ENCODE measurements at regions not wholly inside any gene's neighbourhood (a gene's known extent, or its start where the extent isn't known, plus 50 kb on each side); places are given as distances from the start of the nearest gene placed in this dataset.
A peak's percentile ranks its signal among the peaks of the same experiment; 100 is the strongest.
"Not testable (repeated sequence)": the region's sequence is repeated elsewhere in the genome, so short reads cannot be mapped to it uniquely, and the experiment has no call there.

DNA sequence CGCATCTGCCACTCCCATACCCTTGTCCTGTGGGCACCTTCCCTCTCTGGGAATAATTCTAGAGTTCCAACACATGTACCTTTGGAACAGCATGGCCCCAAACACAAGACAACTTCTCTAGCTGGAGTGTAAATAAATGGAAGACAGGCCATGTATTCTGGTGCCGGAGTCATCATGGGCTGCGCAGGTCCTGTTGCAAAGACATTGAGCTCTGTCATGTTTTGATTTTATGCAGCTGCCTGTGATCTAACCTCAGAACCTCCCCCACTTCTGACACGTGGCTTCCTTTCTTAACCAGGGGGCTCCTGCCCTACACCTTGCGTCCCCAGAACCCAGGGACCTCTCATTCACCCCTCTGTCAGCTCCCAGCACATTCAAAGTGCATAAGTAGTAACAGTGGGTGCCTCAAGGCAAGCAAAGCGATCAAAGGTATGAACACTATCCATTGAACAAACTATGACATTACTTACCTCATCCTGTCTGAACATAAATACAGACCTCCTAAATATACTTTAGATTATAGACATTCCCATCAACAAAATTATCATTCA lies 219.9 kb downstream of the FGFR2 start:
- peak; percentile 15 for DNase-seq (ENCODE audit: low spot score)

DNA sequence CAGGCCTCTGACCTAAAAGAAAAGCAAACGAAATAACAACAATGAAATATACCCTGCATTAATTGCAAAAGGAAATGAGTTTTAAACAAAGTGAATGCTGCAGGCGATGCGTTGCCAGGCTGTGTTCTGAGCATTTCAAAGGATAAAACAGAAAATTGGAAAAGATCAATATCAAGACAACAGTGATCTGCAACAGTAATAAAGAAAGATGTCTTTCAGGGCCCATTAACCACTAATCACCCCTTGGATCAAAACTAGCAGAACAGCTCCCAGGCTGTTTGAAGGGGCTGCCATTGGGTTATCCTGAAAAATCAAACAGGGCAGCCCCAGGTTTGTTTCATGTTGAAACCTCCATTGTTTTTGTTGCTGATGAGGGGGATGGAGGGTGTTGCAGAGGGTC lies 219.2 kb downstream of the FGFR2 start:
- DNase-seq (ENCODE audit: low spot score) = no peak

DNA sequence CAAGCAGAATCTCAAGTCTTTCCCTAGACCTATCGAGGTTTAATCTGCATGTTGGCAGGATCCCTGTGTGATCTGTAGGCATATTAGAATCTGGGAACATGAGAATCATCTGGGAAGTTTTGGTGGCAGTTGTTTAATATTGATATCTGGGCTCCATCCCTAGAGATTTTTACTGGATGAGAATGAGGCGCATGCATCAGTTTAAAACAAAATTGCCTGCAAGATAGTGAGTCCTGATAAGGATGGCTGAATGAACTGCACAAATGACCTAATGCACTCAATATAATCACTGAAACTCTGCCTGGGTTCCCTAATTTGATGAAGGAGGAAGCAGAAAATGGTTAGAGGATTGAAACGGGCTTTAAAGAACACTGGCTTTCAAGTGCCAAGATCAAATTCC lies 218.0 kb downstream of the FGFR2 start:
- DNase-seq (ENCODE audit: low spot score) = no peak

DNA sequence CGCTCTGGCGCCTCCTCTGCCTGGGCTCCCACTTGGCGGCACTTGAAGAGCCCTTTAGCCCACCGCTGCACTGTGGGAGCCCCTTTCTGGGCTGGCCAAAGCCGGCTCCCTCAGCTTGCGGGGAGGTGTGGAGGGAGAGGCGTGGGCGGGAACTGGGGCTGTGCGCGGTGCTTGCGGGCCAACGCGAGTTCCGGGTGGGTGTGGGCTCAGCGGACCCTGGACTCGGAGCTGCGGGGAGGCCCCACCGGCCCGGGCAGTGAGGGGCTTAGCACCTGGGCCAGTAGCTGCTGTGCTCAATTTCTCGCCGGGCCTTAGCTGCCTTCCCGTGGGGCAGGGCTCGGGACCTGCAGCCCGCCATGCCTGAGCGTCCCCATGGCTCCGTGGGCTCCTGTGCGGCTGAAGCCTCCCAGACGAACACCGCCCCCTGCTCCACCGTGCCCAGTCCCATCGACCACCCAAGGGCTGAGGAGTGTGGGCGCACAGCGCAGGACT lies 216.2 kb downstream of the FGFR2 start:
- not testable (repeated sequence) for DNase-seq (ENCODE audit: low spot score)

GRCh38 chr10:121385136-121385535 lies 213.1 kb downstream of the FGFR2 start:
- no peak for DNase-seq (ENCODE audit: low spot score)

- DNase-seq (ENCODE audit: low spot score) = no peak
Measured at GRCh38 chr10:121392657-121393056, 205.6 kb downstream of the FGFR2 start.

DNA sequence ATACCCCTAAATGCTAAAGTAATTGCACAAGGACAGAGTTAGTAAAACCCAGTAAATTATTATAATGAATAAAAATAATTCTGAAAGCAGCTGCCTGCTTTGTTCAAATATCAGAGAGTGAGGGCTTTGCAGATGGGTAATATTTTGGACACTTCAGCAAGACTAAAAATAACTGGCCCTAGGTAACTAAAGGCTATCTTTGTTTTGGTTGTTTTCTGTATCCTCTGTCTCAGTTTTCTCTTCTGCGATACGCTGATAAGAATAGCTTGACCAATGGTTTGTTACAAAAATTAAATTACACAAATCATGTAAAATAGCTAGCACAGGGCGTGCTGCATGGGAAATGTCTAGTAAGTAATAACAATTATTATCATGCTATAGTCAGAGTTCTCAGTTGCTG lies 204.7 kb downstream of the FGFR2 start:
- no peak for DNase-seq (ENCODE audit: low spot score)

- not testable (repeated sequence) for DNase-seq (ENCODE audit: low spot score)
Measured at GRCh38 chr10:121400507-121400906, 197.7 kb downstream of the FGFR2 start.

DNA sequence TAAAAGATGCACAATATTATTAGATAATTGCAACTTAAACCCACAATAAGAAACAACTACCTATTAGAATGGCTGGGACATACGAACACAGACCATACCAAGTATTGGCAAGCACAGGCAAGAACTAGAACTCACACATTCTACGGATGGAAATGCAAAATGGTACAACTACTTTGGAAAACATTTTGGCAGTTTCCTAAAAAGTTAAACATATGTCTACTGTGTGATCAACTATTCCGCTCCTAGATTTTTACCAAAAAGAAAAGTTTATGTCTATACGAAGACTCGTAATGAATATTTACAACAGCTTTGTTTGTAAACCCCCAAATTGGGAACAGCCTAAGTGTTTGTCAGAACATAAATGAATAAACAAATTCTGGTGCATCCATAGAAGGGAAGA lies 194.7 kb downstream of the FGFR2 start:
- no peak for DNase-seq (ENCODE audit: low spot score)

DNA sequence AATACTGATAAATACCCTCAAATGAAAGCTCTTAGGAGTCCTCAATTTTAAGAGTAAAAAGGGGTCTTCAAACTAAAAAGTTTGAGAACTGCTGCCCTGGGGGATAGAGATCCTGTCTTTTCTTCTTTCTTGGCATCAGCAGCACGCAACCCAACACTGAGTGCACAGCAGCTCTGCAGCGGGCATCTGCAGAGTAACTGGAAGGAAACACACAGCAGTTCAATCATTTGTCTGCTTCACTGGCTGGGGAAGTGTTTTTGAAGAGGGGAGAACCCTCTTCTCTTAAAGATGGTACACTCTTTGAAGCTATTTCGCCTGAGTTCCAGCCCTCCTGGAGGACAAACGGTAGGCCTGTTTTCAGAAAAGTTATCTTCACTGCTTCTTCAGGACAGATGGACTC lies 193.6 kb downstream of the FGFR2 start:
- no peak for DNase-seq (ENCODE audit: low spot score)

DNA sequence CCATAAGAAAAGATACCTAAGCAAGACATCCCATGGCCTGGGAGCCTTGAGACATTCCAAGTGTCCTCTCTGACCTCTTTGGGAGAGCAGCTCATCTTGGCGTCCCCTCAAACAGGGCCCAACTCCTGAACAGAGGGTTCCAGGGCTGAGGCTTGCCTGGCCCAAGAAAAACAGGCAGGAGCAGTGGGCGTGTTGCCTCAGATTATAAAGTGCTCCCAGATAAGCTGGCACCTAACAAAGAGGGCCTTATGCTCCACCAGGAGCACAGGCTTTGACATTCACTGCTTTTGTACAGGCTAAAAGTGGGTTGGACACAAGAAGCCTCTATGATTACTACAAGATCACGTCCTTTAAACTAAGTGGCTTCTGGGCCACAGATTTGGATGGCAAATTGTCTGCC lies 193.1 kb downstream of the FGFR2 start:
- no peak for DNase-seq (ENCODE audit: low spot score)

DNA sequence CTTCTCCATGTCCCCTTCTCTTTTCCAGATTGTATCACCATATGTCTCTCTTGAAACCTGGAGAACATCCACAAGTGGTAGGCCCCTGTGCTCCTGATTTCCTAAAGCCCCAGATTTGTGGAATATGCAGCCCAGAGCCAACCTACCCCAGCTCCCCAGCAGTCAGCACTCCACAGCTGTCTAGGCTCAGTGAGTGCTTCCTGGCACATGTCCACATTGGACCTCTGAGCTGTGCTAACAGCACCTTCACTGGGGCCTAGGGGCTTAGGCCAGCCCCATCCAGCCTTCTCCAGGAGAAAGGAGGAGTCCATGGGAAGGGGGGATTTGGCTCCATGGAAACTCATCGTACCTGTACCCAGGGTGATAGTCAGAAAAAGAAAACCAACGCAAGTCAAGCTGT lies 192.7 kb downstream of the FGFR2 start:
- DNase-seq (ENCODE audit: low spot score) = peak; percentile 32

GRCh38 chr10:121405953-121406352 lies 192.3 kb downstream of the FGFR2 start:
- no peak for DNase-seq (ENCODE audit: low spot score)

DNA sequence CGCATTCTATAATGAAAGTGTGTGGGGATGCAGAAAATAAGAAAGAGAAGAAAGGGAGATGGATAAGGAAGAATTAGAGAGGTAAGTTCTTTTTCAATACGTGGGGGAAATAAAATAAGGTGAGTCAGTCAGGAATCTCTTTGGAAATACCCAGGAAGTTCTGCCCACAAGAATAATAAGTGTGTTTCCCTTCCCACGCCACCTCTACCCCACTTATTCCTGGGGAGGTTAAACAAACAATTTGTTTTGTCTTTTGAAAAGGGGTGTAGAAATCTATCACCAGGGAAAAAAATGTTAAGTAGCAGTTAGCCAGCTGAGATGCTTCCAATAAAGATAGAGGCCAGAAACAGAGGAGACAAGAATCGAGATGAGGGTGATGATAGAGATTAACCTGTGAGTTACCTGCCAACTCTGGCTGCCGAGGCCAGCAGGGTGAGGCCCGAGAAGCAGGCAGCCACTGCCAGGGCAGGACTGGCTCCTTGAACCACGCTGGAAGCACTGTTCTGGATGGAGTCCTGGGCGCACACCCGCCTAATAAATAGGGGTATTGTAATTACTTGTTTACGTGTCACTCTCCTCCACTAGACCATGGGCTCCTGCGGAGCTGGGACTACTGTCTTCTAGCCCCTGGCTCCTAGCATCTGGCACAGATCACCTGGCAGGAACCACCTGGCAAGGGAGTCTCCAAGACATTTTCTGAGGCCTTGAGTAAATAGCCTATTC lies 191.3 kb downstream of the FGFR2 start:
- no peak for DNase-seq (ENCODE audit: low spot score)

GRCh38 chr10:121409466-121410104 lies 188.7 kb downstream of the FGFR2 start:
- no peak for DNase-seq (ENCODE audit: low spot score)

DNA sequence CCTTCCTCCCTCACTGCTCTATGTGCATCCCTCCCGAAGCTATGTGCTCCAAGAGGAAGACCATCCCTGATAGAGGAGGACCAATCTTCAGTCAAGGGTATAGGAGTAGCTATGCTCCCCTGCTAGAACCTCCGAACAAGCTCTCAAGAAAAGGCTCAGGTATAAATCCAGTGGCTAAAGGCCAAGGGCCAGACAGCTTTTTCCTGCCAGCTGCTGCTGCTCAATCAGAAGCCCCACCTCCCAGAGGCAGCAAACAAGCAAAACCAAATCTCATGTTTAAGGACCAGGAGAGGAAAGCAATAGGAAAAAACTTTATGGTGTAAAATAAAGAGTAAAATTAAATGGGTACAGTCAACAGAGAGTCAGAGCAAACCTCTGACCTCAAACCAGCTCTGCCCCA lies 187.2 kb downstream of the FGFR2 start:
- peak; percentile 46 for DNase-seq (ENCODE audit: low spot score)

DNA sequence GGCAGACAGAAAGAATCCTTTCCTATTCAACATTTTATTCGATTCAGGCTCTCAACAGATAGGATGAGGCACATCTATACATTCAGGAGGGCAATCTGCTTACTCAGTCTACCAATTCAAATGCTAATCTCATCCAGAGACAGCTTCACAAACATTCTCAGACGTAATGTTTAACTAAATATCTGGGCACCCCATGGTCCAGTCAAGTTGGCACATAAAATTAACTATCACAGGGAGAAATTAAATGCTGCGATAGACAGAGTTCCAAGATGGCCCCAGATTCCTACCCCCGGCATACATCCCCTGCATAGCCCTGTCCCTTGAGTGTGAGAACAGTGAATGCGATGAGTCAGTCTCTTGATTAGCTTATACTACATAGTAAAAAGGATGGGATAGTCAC lies 184.3 kb downstream of the FGFR2 start:
- DNase-seq (ENCODE audit: low spot score) = no peak

DNA sequence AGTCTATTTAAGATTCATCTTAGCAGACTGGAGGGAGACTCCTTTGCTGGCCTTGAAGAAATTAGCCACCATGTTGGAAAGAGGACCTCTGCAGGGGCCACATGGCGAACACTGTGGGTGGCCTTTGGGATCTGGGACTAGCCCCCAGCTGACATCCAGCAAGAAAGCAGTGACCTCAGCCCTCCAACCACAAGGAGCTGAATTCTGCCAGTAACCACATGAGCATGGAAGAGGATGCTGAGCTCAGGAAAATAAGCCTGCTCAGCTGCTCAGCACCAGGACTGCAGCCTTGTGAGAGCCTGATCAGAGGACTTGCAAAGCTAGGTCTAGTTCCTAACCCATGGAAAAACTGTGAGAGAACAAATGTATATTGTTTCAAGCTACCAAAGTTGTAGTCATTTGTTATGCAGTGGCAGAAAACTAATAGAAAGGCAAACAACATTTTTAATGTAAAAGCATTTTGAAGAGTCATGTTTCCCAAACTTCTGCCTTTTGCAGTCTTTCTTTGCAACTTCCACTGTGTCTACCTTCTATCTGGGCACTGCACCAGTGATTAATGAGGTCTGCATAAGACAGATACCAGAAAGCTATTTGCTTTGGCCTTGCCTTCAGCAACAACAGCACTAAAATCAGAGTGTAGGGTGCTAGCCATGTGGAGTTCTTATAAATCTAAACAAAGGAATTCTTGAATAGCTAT lies 183.7 kb downstream of the FGFR2 start:
- no peak for DNase-seq (ENCODE audit: low spot score)

DNA sequence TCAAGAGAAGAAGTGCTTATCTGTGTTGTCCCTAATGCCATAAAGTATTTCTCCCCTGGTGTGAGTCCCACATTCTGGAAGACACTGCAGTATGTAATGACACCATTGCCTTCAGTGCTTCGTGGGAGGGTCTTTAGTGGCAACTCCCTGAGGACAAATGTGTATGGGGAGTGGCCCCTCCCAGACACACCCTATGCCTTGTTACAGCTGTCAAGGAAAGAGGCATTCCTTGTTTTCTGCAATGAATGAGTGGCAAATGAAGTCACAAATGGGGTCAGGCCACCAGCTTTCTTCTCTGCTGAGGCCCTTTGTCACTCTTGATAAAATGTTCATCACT lies 183.2 kb downstream of the FGFR2 start:
- DNase-seq (ENCODE audit: low spot score) = no peak

- no peak for DNase-seq (ENCODE audit: low spot score)
Measured at GRCh38 chr10:121416071-121416470, 182.2 kb downstream of the FGFR2 start.

DNA sequence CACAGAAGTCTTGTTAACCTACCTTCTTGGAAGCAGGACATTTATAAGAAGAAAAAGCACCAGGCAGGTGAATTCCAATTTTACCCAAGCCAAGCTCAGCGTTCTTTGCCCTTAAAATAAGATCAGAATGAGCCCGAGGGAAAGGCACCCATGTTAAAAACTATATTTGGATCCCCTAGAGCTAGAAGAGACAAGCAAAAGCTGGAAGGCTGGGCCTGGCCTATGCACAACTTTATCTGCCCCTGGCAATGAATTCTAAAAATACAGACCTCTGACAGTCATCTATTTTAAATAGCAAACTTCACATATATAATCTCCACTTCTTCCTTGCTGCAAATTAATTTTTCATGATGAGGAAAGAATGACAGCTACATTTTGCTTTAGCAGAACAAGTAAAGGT lies 180.9 kb downstream of the FGFR2 start:
- no peak for DNase-seq (ENCODE audit: low spot score)

GRCh38 chr10:121418126-121418777 lies 180.0 kb downstream of the FGFR2 start:
- DNase-seq (ENCODE audit: low spot score) = no peak

All from umbilical cord (tissue), 1 donor.